Neural crest cell (in vitro differentiated cells): ENCODE measurements at regions not wholly inside any gene's neighbourhood (a gene's known extent, or its start where the extent isn't known, plus 50 kb on each side); places are given as distances from the start of the nearest gene placed in this dataset.
A peak's percentile ranks its signal among the peaks of the same experiment; 100 is the strongest.

Experiments
- DNase-seq: peaks from one replicate; pipeline ENCODE4 v3.0.0; 2021; ENCODE audit warnings: low read depth, mixed read lengths, low spot score
- H3K27ac Mint-ChIP-seq: one replicate; pipeline ENCODE4 v1.8.0; 2021; ENCODE audit warnings: mild to moderate bottlenecking, mixed read lengths; ENCODE audit not compliant: unreplicated experiment
- H3K27me3 Mint-ChIP-seq: 2 replicates; pipeline ENCODE4 v1.8.0; 2021; ENCODE audit warnings: low read depth, mild to moderate bottlenecking, mixed read lengths
- H3K36me3 Mint-ChIP-seq: 2 replicates; pipeline ENCODE4 v1.8.0; 2021; ENCODE audit warnings: low read depth, mild to moderate bottlenecking, mixed read lengths
- H3K4me1 Mint-ChIP-seq: 2 replicates; pipeline ENCODE4 v1.8.0; 2021; ENCODE audit warnings: mixed read lengths
- H3K4me3 Mint-ChIP-seq: one replicate; pipeline ENCODE4 v1.8.0; 2021; ENCODE audit warnings: mild to moderate bottlenecking, mixed read lengths
- H3K9me3 Mint-ChIP-seq: 2 replicates; pipeline ENCODE4 v1.8.0; 2021; ENCODE audit warnings: mixed read lengths
- TF ChIP-seq, protein P1 (sequence below): fragments of 200-600 bp; sonication (generic); conservative IDR thresholded peaks from 2 replicates; pipeline ENCODE4 v1.5.0; 2021; ENCODE audit warnings: antibody characterized with exemption, mild to moderate bottlenecking

DNA sequence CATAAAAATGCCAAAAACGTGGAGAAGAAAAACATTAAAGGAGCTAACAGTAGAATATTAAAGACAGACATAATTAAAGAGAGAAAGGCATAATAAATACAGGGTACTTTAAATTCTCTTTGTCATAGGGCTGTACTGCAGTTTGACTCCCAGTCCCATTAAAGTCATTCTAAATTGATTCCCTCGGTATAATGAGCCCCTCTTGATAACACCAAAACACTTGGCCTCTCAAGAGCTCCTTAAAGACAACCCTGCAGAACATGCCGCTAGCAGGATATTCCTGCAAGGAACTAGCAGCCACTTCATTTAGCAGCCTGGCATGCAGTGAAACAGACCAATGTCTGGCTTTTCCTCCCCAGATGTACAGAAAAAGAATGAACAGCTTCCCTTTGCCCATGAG lies 273.8 kb upstream of the ESRRG start:
- H3K9me3 Mint-ChIP-seq: no peaks in the 10 kb centered on the region
- no peak for DNase-seq
- TF ChIP-seq, protein P1, sequence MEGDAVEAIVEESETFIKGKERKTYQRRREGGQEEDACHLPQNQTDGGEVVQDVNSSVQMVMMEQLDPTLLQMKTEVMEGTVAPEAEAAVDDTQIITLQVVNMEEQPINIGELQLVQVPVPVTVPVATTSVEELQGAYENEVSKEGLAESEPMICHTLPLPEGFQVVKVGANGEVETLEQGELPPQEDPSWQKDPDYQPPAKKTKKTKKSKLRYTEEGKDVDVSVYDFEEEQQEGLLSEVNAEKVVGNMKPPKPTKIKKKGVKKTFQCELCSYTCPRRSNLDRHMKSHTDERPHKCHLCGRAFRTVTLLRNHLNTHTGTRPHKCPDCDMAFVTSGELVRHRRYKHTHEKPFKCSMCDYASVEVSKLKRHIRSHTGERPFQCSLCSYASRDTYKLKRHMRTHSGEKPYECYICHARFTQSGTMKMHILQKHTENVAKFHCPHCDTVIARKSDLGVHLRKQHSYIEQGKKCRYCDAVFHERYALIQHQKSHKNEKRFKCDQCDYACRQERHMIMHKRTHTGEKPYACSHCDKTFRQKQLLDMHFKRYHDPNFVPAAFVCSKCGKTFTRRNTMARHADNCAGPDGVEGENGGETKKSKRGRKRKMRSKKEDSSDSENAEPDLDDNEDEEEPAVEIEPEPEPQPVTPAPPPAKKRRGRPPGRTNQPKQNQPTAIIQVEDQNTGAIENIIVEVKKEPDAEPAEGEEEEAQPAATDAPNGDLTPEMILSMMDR: no peak
- no peaks in the 10 kb centered on the region for H3K36me3 Mint-ChIP-seq
- no peaks in the 10 kb centered on the region for H3K27me3 Mint-ChIP-seq
- H3K27ac Mint-ChIP-seq: no peak overlapping the region
- H3K4me3 Mint-ChIP-seq: no peak overlapping the region
- peaks cover 5% of the 10 kb centered on the region for H3K4me1 Mint-ChIP-seq

DNA sequence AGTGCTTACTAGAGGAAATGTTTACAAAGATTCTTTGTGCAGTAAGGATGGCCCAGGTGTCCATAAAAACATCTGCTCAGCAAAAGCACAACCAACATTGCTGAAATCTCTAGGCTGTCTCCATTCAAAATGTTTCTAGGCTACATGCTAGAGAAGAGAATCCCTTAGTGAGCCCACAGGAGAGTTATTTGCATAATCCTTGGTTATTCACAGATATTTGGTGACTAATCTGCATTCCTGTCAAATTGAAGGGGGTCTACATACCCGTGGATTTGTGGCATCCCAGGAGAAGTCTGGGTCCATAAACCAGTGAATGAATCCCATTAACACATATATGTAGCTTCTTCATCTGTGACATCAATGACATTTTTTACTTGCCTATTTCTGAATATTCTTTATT lies 261.3 kb upstream of the ESRRG start:
- peaks cover 4% of the 10 kb centered on the region for H3K9me3 Mint-ChIP-seq
- no peak for DNase-seq
- H3K36me3 Mint-ChIP-seq: no peaks in the 10 kb centered on the region
- TF ChIP-seq, protein P1: no peak
- H3K4me3 Mint-ChIP-seq: no peak overlapping the region
- H3K27me3 Mint-ChIP-seq: no peaks in the 10 kb centered on the region
- no peaks in the 10 kb centered on the region for H3K4me1 Mint-ChIP-seq
- no peak overlapping the region for H3K27ac Mint-ChIP-seq

DNA sequence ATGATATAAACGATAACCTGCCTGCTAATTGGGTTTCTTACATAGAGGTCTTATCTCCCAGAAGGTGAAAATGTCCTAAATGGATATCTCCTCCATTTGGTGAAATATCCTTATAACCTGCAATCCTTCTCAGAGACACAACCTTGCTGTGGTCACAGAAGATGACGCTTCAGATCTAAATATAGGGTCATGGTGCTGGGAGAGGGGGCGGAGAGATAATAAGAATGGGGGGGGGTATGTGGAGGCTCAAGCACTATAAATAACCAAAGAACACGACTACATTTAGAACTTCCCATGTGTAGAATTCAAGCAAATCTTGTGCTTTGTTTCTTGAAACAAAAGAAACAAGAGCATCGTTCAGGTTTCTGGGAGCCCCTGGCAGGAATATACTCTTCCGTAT lies 260.6 kb upstream of the ESRRG start:
- Mint-ChIP-seq H3K9me3 (peaks cover 4% of the 10 kb centered on the region), H3K4me1 (no peaks in the 10 kb centered on the region), H3K4me3 (no peak overlapping the region), H3K27me3 (no peaks in the 10 kb centered on the region), H3K36me3 (no peaks in the 10 kb centered on the region), H3K27ac (no peak overlapping the region)
- TF ChIP-seq, protein P1: no peak
- no peak for DNase-seq

DNA sequence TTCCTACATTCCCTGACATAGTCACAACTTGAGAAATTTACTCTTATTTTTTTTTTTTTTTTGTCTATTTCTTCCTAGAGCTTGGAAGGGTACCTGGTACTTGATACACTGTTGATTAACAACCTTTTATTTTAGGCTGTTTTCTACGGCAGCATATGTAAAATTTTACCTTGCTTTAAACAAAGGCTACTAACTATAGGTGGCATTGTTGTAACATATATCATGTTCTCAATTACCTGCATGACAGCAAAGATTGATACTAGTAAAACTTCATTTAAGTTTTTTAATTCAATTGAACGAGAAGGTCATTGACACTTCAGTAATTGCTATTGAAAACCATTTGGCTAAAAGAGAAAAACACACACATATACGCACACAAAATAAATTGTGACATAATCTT lies 238.3 kb upstream of the ESRRG start:
- no peak overlapping the region for H3K4me3 Mint-ChIP-seq
- H3K36me3 Mint-ChIP-seq: peaks cover 2% of the 10 kb centered on the region
- H3K27ac Mint-ChIP-seq: no peak overlapping the region
- TF ChIP-seq, protein P1: no peak
- peaks cover 4% of the 10 kb centered on the region for H3K9me3 Mint-ChIP-seq
- no peaks in the 10 kb centered on the region for H3K27me3 Mint-ChIP-seq
- DNase-seq: no peak
- no peaks in the 10 kb centered on the region for H3K4me1 Mint-ChIP-seq

DNA sequence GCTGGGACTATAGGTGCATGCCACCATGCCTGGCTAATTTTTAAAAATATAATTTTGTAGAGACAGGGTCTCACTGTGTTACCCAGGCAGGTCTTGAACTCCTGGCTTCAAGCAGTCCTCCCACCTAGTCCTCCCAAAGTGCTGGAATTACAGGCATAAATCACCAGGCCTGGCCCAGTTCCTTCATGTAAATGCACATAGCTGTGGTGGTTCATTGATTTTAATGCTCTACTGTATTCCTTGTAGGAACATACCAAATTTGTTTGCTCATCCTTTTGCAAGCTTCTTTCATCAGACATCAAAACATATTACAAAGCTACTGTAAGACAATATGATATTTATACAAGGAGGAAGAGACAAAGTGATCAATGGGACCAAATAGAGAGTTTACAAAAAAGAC lies 237.5 kb upstream of the ESRRG start:
- H3K27ac Mint-ChIP-seq: peak overlapping the region; percentile 3
- no peak for DNase-seq
- H3K4me3 Mint-ChIP-seq: no peak overlapping the region
- TF ChIP-seq, protein P1: no peak
- peaks cover 2% of the 10 kb centered on the region for H3K36me3 Mint-ChIP-seq
- H3K9me3 Mint-ChIP-seq: peaks cover 5% of the 10 kb centered on the region
- H3K27me3 Mint-ChIP-seq: no peaks in the 10 kb centered on the region
- H3K4me1 Mint-ChIP-seq: no peaks in the 10 kb centered on the region

DNA sequence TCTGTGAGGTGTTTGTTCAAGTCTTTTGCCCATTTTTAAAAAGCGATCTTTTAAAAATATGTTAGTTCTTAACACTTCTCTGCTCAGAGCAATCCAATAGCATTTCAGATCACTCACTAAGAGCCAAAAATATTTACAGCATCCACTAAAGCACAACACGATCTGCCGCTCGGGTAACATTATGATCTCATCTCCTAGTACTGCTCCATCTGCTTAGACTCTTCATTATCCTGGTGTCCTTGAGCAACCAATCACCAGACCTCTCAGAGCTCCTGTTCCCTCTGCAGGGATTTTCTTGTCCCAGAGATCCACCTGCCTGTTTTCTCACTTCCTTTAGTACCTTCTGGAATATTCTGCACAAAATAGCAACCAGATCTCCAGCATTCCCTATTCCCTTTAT lies 235.3 kb upstream of the ESRRG start:
- no peaks in the 10 kb centered on the region for H3K27me3 Mint-ChIP-seq
- TF ChIP-seq, protein P1: no peak
- no peak for DNase-seq
- no peak overlapping the region for H3K27ac Mint-ChIP-seq
- no peak overlapping the region for H3K4me3 Mint-ChIP-seq
- H3K4me1 Mint-ChIP-seq: no peaks in the 10 kb centered on the region
- peaks cover 2% of the 10 kb centered on the region for H3K36me3 Mint-ChIP-seq
- H3K9me3 Mint-ChIP-seq: peaks cover 7% of the 10 kb centered on the region
